DOHH2 (cell line): ENCODE measurements at regions not wholly inside any gene's neighbourhood (a gene's known extent, or its start where the extent isn't known, plus 50 kb on each side); places are given as distances from the start of the nearest gene placed in this dataset.

Source experiments
- H3F3A ChIP-seq: fragments of 200-600 bp; sonication (generic), shearing (Covaris generic); 2 replicates; pipeline ENCODE4 v1.6.0; 2016; ENCODE audit warnings: antibody characterized with exemption, mild to moderate bottlenecking; ENCODE audit not compliant: control insufficient read depth, insufficient read depth
- H3K27ac ChIP-seq: fragments of 200-600 bp; sonication (generic); 2 replicates; pipeline ENCODE4 v1.5.1; 2014; ENCODE audit warnings: low read depth, mild to moderate bottlenecking, low read length, moderate library complexity
- H3K27me3 ChIP-seq: fragments of 200-600 bp; sonication (generic); 2 replicates; pipeline ENCODE4 v1.6.1; 2014; ENCODE audit warnings: mild to moderate bottlenecking, low read length, mixed read lengths; ENCODE audit not compliant: control insufficient read depth
- H3K36me3 ChIP-seq: fragments of 200-600 bp; sonication (generic); 2 replicates; pipeline ENCODE4 v1.6.1; 2014; ENCODE audit warnings: mild to moderate bottlenecking, low read length, moderate library complexity, mixed read lengths; ENCODE audit not compliant: control insufficient read depth
- H3K4me1 ChIP-seq: fragments of 200-600 bp; sonication (generic); 2 replicates; pipeline ENCODE4 v1.6.1; 2014; ENCODE audit warnings: mild to moderate bottlenecking, low read length, mixed read lengths; ENCODE audit not compliant: control insufficient read depth
- H3K4me2 ChIP-seq: fragments of 200-600 bp; sonication (generic); 2 replicates; pipeline ENCODE4 v1.6.0; 2014; ENCODE audit warnings: mild to moderate bottlenecking, low read length, moderate library complexity
- H3K4me3 ChIP-seq: fragments of 200-600 bp; sonication (generic); 2 replicates; pipeline ENCODE4 v1.5.1; 2014; ENCODE audit warnings: mild to moderate bottlenecking, low read length, mixed read lengths
- H3K79me2 ChIP-seq: fragments of 200-600 bp; sonication (generic); 2 replicates; pipeline ENCODE4 v1.6.1; 2014; ENCODE audit warnings: mild to moderate bottlenecking, low read length, mixed read lengths; ENCODE audit not compliant: control insufficient read depth
- H3K9me2 ChIP-seq: fragments of 200-600 bp; sonication (generic); replicated peaks from 2 replicates; pipeline ENCODE4 v1.6.1; 2014; ENCODE audit warnings: mild to moderate bottlenecking, low read length, mixed read lengths; ENCODE audit not compliant: control insufficient read depth
- H3K9me3 ChIP-seq: fragments of 200-600 bp; sonication (generic); 2 replicates; pipeline ENCODE4 v1.6.1; 2014; ENCODE audit warnings: antibody characterized with exemption, low read length, mixed read lengths; ENCODE audit not compliant: control insufficient read depth, insufficient read depth
- H4K20me1 ChIP-seq: fragments of 200-600 bp; sonication (generic); 2 replicates; pipeline ENCODE4 v1.6.0; 2014; ENCODE audit warnings: low read depth, mild to moderate bottlenecking, antibody characterized with exemption, low read length, moderate library complexity; ENCODE audit not compliant: control insufficient read depth, insufficient read depth
- CTCF ChIP-seq: fragments of 200-600 bp; sonication (generic); IDR thresholded peaks from one replicate; pipeline ENCODE4 v1.5.1; 2014; ENCODE audit warnings: antibody characterized with exemption, mild to moderate bottlenecking, low read depth, low read length; ENCODE audit not compliant: poor library complexity, severe bottlenecking
- EZH2phosphoT487 ChIP-seq: fragments of 200-600 bp; sonication (generic); IDR thresholded peaks from 2 replicates; pipeline ENCODE4 v1.6.1; 2017; ENCODE audit warnings: borderline replicate concordance, mild to moderate bottlenecking, antibody characterized with exemption, low read length, moderate library complexity, mixed read lengths

DNA sequence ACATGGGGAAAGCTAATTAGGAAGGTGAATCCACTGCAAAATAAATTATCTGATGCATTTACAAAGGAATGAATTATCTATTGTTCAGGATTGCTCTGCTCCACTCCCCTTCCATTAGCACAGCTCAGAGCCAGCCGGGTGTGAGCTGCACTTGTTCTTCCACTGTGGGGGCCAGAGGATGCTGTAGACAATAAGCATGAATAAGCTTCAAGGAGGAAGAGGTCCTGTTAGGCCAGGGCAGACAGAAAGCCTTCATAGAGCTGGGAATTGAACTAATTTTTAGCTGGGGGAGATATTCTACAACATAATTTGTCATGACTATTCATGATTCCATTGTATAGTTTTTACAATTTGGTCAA lies 137.6 kb upstream of the MAX start:
- no peak overlapping the region for H3K4me3 ChIP-seq
- no peaks in the 10 kb centered on the region for H3K9me3 ChIP-seq
- no peak overlapping the region for H3K4me2 ChIP-seq
- H3K4me1 ChIP-seq = peaks cover 16% of the 10 kb centered on the region
- H3K79me2 ChIP-seq = no peaks in the 10 kb centered on the region
- no peak for TF ChIP-seq EZH2phosphoT487
- no peaks in the 10 kb centered on the region for H3K36me3 ChIP-seq
- no peak overlapping the region for H3K27ac ChIP-seq
- H3K27me3 ChIP-seq = no peaks in the 10 kb centered on the region
- no peaks in the 10 kb centered on the region for H4K20me1 ChIP-seq
- H3F3A ChIP-seq = no peaks in the 10 kb centered on the region
- no peaks in the 10 kb centered on the region for H3K9me2 ChIP-seq

DNA sequence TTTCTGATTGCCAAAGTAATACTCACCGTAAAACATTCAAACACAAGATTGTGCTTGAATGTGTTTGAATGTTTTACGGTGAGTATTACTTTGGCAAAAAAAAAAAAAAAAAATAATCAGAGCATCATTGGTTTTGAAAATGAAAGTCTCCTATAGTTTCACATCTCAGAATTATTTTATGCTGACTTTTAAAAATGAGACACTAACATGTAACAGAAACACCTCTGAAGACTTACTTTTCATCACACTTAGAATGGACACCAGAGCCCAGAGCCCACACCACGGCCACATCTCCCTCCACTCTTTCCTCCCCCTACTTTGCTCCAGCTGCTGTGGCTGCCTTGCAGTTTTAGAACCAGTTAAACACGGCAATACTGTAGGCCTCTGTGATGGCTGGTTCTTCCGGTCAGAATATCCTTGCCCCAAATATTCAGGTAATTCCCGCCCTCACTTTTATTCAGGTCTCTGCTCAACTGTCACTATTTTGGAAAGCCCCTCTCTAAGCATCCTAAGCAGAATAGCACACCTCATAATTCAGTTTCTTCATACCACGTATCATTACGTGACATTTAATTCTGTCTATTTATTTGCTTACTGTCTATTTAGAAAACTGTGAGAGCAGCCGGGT lies 138.9 kb upstream of the MAX start:
- no peaks in the 10 kb centered on the region for H3K79me2 ChIP-seq
- no peaks in the 10 kb centered on the region for H3K9me3 ChIP-seq
- TF ChIP-seq EZH2phosphoT487 (no peak), CTCF (no peak)
- H4K20me1 ChIP-seq = no peaks in the 10 kb centered on the region
- no peak overlapping the region for H3K4me3 ChIP-seq
- 0 out of 2 replicates have a peak overlapping the region, but pooled peaks have one; percentile 10 for H3K4me2 ChIP-seq
- peaks cover 20% of the 10 kb centered on the region for H3K4me1 ChIP-seq
- no peaks in the 10 kb centered on the region for H3K27me3 ChIP-seq
- no peak overlapping the region for H3K27ac ChIP-seq
- H3F3A ChIP-seq = no peaks in the 10 kb centered on the region
- H3K36me3 ChIP-seq = no peaks in the 10 kb centered on the region
- H3K9me2 ChIP-seq = no peaks in the 10 kb centered on the region

DNA sequence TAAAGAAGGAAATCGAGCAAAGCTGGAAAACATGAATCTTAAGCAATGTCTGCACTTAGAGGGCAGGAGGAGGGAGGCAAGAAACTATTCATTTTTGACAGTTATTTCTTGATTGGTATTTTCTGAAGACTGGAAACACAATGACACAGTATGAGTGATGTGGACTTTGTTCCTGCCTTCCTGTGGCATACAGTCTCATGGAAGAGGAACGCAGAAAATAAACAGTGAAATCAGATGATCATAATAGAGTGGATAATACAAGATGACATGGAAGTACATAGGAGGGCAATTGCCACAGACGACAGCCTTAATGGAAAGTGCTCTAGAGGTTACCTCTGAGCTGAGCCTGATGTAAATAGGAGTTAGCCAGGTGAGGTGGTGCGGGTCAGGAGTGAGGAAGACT lies 140.4 kb upstream of the MAX start:
- no peaks in the 10 kb centered on the region for H3K27me3 ChIP-seq
- H3K4me2 ChIP-seq = no peak overlapping the region
- H3K9me3 ChIP-seq = no peaks in the 10 kb centered on the region
- no peak for TF ChIP-seq EZH2phosphoT487
- TF ChIP-seq CTCF = no peak
- peaks cover 20% of the 10 kb centered on the region for H3K4me1 ChIP-seq
- H3K79me2 ChIP-seq = no peaks in the 10 kb centered on the region
- H3K9me2 ChIP-seq = no peaks in the 10 kb centered on the region
- no peak overlapping the region for H3K27ac ChIP-seq
- H3K4me3 ChIP-seq = no peak overlapping the region
- H3K36me3 ChIP-seq = no peaks in the 10 kb centered on the region
- H4K20me1 ChIP-seq = no peaks in the 10 kb centered on the region
- no peaks in the 10 kb centered on the region for H3F3A ChIP-seq

- no peak for TF ChIP-seq EZH2phosphoT487
- no peak for TF ChIP-seq CTCF
- Histone ChIP-seq H3K4me2 (peak overlapping the region; percentile 44), H3K79me2 (no peaks in the 10 kb centered on the region)
These were observed 141.6 kb upstream of the MAX start for GRCh38 chr14:65243766-65244442.

More at GRCh38 chr14:65243766-65244442, 141.6 kb upstream of the MAX start:
- H3K27me3 ChIP-seq = no peaks in the 10 kb centered on the region
- H3K27ac ChIP-seq = peak overlapping the region; percentile 9; the same call in 1 of the 2 replicates
- no peaks in the 10 kb centered on the region for H3F3A ChIP-seq
- H4K20me1 ChIP-seq = no peaks in the 10 kb centered on the region
- H3K9me2 ChIP-seq = no peaks in the 10 kb centered on the region
- H3K36me3 ChIP-seq = no peaks in the 10 kb centered on the region
- no peaks in the 10 kb centered on the region for H3K9me3 ChIP-seq
- H3K4me1 ChIP-seq = peaks cover 20% of the 10 kb centered on the region
- H3K4me3 ChIP-seq = peak overlapping the region; percentile 29
